HG02763 (cell line): ENCODE measurements at regions not wholly inside any gene's neighbourhood (a gene's known extent, or its start where the extent isn't known, plus 50 kb on each side); places are given as distances from the start of the nearest gene placed in this dataset.
"Not testable (repeated sequence)": the region's sequence is repeated elsewhere in the genome, so short reads cannot be mapped to it uniquely, and the experiment has no call there.

Experiments used
- ATAC-seq: cut with Tn5 transposase; IDR thresholded peaks from one replicate; pipeline ENCODE4 v1.9.1; 2021; ENCODE audit warnings: mild to moderate bottlenecking, moderate library complexity; ENCODE audit not compliant: unreplicated experiment

DNA sequence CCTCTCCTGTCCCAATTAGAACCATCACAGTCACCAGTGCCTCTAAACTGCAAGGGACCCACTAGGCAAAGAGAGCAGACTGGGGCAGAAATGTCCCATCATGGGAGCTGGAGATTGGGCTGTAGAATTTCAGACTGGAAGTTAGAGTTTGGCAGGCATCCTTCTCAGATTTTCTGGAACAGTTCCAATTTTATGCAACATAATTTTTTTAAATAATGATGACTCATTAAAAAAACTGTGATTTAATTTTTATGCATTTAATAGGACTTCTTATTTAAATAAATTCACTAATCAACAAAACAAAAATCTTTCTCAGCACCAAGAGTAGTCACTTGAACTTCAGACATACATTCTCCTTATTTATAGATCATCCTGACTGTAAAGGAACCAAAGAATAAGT is 84.6 kb upstream of the SLC7A14 start:
- ATAC-seq = no peak

DNA sequence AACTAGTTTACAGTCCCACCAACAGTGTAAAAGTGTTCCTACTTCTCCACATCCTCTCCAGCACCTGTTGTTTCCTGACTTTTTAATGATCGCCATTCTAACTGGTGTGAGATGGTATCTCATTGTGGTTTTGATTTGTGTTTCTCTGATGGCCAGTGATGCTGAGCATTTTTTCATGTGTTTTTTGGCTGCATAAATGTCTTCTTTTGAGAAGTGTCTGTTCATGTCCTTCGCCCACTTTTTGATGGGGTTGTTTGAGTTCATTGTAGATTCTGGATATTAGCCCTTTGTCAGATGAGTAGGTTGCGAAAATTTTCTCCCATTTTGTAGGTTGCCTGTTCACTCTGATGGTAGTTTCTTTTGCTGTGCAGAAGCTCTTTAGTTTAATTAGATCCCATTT is 77.1 kb upstream of the SLC7A14 start:
- ATAC-seq = not testable (repeated sequence)

DNA sequence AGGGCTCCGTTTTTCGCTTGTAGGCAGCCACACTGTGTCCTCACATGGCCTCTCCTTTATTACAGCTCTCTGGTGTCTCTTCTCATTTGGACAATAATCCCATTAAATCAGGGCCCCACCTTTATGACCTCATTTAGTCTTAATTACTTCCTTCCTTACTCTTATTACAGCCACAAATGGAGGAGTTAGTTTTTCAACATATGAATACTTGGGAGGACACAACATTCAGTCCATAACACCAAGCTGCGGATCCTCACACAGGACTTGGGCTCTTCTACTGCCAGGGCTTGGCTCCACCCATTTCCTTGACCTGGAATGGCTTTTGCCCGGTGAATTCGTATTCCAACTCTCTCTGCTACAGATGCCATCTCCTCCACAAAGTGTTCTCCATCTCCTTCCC is 74.3 kb upstream of the SLC7A14 start:
- no peak for ATAC-seq

DNA sequence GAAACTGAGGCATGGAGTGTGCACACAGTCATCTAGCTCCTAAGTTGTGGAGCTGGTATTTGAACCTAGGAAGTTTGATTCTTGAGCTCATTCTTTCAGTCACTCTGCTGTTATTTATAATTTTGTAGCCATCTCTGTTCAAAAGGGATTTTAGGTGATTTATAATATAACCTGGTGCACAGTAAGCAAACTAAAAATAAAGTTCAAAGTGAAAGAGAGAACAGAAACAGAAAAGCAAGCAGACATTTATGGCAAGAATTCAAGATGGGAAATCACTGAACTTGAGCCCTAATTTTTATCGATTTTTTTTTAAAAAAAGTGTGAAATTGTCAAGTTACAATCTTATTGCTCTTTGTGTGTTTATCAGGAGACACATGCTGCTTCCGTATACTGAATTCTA is 71.4 kb upstream of the SLC7A14 start:
- ATAC-seq = no peak

DNA sequence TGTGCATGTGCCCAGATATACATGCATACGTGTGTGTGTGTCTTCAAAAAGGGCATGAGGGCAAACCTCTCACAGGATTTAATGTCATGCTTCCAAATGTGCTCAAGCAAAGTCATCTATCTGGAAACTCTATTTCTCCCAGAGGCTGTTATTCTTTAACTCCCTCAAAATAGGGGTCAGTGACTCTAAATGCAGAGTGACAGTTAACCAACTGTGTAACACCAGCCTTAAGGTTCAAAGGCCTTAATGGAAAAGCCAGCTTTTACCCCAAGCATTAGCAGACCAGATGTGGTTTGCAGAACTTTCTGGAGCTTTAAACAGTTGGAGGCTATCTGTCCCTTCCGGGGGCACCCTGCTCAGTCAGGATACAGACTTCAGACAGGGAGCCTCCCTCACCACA is 70.4 kb upstream of the SLC7A14 start:
- no peak for ATAC-seq

DNA sequence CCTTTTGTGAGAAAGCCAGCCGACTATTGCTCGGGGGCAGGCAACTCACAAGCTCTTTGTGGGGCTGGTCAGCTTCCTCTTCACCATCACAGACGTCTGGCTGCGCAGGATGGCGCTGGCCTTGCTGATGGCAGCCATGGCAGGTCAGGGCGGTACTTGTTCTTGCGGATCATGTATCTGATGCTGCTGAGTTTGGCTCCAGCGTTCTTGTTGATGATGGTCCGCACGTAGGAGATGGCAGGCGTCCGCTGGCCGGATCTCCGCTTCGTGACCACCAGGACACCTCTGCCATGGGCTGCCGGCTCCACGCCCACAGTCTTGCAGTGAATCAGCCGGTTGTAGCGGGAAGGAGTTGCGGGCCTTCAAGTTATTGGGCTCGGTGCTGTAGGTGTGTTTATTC is 67.9 kb upstream of the SLC7A14 start:
- ATAC-seq = no peak

DNA sequence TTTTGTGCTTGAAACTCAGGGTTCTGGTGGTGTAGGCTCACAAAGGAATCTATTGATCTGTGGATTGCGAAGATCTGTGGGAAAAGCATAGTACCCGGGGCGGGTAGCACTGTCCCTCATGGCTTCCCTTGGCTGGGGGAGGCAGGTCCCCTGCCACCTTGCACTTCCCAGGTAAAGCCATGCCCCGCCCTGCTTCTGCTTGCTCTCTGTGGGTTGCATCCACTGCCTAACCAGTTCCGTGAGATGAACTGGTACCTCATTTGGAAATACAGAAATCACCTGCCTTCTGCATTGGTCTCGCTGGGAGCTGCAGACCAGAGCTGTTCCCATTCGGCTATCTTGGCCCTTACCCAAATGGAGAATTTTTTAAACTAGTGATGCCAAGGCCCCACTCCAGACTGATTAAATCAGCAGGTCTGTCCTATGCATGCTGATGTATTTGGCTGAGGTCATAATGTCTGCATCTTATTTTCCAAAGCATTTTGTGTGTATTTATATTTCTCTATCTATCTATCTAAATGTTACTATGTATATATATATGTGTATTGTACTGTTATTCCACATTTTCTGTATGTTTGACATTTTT is 65.5 kb upstream of the SLC7A14 start:
- no peak for ATAC-seq

DNA sequence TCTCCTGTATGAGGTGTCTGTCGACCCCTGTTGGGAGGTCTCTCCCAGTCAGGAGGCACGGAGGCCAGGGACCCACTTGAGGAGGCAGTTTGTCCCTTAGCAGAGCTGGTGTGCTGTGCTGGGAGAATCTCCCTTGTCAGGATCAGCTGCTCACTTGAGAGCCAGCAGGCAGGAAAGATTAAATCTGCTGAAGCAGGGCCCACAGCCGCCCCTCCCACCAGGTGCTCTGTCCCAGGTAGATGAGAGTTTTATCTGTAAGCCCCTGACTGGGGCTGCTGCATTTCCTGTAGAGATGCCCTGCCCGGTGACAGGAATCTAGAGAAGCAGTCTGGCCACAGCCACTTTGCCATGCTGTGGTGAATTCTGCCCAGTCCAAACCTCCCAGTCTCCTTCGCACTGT is 64.7 kb upstream of the SLC7A14 start:
- ATAC-seq = not testable (repeated sequence)

DNA sequence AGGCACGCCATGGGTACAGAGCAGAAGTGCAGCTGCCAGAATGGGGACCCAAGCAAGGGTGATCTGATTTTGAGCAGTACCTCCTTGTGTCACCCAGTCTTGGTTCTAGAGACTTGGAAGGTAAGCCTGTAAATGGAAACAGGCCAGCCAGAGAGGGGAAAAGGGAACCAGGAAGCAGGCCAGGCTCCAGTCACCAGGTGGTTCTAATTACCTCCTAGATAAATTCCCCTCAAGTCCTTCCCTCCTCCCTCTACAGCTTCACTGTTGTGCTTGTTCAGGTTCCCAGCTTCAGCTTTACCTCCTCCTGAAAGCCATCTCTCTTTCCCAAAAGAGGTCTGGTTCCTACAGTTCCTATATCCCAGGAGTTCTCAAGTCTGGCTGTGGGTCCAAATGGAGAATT is 58.8 kb upstream of the SLC7A14 start:
- ATAC-seq = no peak

DNA sequence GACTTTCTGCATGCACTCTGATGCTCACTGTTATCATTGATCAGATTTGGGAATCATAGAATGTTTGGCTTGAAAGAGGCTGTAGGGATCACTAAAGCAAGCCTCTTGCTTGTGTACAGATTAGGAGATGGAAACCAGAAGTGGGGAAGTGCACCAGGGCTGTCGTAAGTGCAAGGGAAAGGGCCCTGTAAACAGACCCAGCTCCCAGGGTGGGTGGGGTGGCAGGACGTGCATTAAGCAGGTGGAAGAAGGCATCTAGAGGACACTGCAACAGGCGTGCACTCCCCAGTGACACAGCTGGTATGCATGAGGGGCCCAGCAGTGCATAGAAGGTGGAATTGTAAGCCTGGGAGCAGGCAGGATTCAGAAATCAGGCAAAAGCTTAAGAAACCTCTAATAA is 58.0 kb upstream of the SLC7A14 start:
- no peak for ATAC-seq

DNA sequence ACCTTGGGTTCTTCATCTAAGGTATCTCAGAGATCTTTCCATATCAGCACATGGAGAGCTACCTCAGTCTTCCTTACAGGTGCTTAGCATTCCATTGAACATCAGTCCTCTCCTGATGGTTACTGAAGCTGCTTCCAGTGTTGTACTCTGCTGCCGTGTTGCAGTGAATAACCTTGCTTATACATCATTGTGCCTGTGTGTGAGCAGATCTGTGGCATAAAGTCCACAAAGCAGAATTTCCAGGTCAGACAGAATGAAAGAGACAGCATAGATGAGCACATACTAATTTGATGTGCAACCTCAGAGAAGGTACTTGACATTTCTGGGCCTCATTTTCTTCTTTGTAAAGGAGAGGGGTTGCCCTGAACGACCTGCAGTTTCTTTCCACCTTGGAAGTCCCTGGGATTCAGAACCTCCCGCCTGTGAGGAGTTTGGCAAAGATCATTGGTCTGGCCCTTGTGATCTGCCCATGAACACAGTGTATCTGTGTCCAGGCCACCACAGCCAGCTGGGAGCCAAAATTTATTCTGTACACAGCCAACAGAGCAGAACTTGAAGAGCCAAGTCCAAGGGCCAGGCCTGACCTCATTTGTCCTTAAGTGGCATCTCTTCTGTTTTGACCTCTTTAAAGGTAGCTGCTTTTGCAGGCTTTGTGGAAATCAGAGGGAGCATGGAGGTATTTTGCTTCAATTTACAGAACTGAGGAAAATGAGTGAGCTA is 57.2 kb upstream of the SLC7A14 start:
- ATAC-seq = no peak

DNA sequence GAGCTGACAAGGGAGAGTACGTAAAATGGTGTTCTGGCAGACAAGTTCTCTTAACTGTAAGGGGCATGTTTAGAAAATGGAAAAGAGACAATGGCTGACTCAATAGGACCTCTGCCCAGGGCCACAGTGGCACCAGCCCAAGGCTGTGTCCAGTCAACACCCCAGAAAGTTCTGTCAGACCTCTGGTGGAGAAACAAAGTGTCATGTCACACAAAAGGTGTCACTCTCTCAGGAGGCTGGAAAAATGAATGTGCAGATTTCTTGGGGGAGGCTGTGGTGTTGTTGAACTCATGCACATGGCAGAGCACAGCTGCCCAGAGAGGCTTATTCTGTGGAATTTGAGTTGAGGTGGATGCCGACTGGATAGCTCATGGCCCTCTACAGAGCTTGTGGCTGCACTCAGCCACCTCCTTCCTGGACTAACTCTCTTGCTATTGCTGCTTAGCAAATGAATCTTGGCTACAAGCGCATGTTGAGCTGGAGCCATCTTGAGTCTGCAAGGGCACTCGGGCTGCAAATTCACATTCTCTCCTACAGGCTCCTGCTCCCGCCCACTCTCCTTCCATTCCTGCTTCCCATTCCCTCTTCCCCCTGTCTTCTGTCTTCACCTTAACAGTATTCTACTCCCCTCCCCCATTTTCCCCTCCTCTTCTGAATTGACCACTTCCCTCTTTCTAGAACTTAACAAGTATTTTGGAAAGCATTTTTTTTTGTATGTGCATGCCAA is 55.8 kb upstream of the SLC7A14 start:
- ATAC-seq = no peak

DNA sequence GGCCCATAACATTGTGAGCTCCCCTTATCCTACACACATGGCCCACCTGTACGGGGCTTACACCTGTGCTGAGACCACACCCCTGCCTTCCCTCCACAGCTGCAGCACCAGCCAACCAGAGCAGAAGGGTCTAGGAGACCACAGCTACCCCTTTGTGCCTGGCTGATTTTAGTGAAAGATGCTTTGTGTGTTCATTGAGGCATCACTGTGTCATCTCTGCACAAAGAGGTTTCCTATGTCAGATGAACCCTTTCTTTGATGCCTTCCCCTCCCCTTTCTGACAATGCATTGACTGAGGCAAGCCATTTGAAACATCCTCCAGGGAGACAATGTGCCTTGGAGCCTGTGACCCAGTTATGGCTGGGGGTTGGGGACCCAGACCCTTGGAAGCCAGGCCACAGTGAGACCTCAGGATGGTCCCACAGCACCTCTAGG is 54.9 kb upstream of the SLC7A14 start:
- ATAC-seq = no peak

DNA sequence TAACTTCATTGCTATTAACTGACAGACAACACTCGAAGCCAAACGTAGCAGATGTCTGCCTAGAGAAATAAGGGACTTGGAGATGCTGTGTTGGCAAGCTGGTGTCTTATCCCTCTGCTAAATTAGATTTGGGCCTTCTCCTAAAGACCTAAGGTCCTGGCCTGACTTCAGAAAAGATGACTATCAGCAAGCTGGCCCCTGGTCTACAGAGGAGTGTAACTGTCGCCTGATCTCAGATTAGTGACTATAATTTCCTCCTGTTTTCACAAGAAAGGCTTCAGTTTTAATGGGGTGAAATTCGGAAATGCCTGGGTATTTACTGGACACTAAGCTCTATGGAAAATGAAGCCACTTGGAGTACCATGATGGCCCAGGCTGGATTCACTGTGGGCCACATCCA is 53.1 kb upstream of the SLC7A14 start:
- no peak for ATAC-seq

DNA sequence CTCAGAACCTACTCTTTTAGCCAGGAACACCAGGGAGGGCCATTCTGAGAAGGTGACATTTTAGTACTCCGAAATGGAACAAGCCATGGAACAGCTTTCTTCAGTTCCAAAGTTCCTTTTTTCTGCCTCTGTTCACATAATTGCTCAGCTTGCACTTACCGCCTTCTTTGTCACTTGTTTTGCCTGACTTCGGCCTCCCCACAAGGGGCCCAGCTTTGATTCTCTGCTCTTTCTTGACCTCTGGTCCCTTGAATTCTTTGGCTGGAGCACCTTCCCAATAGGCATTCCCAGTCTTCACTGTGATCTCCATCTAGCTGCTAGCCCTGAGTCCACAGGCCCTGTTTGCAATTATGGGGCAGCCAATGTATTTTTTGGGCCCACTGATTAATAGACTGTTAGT is 51.4 kb upstream of the SLC7A14 start:
- no peak for ATAC-seq

DNA sequence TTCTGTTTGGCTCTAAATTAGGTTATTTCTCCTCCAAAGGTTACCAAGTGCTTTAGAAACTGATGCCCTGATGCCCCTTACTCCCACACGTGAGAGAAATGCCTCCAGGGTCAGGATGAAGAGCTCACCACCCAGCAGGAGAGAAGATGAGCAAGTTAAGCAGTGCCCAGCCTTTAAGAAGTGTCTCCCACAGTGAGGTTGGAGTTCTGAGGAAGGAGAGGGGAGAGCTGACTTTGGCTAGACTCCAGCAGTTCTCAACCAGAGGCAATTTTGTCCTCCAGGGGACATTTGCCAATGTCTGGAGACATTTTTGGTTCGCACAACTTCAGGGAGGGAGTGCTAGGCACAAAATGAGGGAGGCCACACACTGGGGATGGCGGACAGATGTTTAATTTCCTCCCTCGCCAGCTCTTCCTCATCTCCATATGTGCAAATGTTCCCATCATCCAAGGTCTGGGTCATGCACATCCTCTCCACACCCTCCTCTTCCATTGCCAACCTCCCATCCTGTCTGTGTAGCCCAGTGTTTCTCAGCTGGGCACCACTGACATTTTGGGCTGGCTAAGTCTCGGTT is 50.6 kb upstream of the SLC7A14 start:
- ATAC-seq = no peak
